ENCODE measurements at regions not wholly inside any gene's neighbourhood (a gene's known extent, or its start where the extent isn't known, plus 50 kb on each side); places are given as distances from the start of the nearest gene placed in this dataset.
"Not testable (repeated sequence)": the region's sequence is repeated elsewhere in the genome, so short reads cannot be mapped to it uniquely, and the experiment has no call there.

- DNase-seq = no peak
Measured at GRCh38 chr2:60356346-60356745, 197.1 kb downstream of the BCL11A start.

- DNase-seq = no peak
Measured at GRCh38 chr2:60355849-60356261, 197.6 kb downstream of the BCL11A start.

GRCh38 chr2:60354713-60355112, 198.7 kb downstream of the BCL11A start:
- DNase-seq = no peak

DNA sequence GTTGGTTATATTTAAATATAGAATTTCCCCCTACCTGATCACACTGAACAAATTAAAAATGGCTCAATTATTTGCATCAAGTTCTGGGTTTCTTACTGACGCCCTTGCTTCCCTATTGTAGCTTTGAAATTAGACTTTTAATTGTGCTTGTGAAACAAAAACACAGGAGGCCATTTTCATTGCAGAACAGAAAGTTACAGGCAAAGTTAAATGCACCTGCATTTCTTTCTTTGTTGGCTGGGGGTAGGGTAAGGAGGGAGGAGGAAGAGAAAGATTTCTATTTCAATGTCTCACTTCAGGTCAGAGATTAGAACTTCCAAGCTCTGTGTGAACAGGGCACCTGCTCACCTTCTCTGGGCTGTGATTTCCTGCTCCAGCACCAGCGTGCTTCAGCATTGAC, 199.6 kb downstream of the BCL11A start:
- DNase-seq = no peak

- no peak for DNase-seq
Measured at GRCh38 chr2:60353406-60353800, 200.1 kb downstream of the BCL11A start.

DNA sequence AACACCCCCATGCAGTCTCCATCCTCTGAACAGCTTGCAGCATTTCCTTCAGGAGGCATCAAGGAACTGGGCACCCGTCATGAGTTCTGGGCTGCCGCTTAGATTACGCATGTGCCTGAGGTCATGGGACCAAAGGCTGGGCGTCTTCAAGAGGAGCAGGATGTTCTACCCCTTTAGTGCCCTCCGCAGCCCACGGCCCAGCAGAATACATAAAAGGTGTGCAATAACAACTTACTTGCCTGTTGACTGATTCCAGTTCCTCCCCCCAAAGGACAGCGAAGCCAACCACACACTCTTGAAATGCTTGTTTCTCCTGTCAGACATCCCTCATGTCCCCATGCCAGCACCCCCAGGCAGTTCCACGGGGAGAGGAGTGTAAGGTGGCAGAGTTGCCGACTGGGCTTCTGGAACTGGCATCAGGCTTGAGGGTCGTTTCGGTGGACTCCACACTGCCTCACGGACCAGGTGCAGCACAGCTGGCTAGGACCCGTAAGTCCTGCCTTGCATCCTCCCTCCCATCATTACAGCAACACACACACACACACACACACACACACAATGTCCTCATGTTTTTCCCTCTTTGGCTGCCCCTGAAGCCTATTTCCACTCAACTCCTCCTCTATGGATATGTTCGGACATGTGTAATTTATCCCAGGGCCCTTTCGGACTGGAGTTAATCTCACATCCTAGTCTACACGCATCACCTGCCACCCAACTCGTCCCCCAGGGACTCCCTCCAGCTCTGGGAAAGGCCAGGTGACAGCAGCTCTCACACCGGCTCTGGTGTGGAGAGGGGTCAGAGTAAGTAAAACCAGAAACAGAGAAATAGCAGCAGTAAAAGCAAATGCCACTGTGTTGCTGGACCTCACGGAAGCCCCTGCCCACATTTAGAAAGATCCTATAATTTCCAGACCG, 200.7 kb downstream of the BCL11A start:
- DNase-seq = no peak

- no peak for DNase-seq
Measured at GRCh38 chr2:60351802-60352201, 201.7 kb downstream of the BCL11A start.

- no peak for DNase-seq
Measured at GRCh38 chr2:60351321-60351720, 202.1 kb downstream of the BCL11A start.

- DNase-seq = no peak
Measured at GRCh38 chr2:60350791-60351190, 202.7 kb downstream of the BCL11A start.

- DNase-seq = no peak
Measured at GRCh38 chr2:60347781-60348180, 205.7 kb downstream of the BCL11A start.

DNA sequence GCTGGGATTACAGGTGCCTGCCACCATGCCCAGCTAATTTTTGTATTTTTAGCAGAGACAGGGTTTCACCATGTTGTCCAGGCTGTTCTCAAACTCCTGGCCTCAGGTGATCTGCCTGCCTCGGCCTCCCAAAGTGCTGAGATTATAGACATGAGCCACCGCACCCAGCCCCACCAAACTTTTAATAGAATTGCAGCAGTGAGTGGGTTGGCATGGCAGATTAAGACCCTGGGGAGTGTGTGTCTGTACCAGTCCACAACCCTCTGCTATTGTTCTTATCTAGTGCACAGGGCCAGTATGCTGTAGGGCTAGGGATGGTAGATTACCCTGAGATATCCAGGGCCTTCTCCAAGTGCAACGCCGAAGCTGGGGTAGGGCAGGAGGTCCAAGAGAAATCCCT, 211.0 kb downstream of the BCL11A start:
- not testable (repeated sequence) for DNase-seq

DNA sequence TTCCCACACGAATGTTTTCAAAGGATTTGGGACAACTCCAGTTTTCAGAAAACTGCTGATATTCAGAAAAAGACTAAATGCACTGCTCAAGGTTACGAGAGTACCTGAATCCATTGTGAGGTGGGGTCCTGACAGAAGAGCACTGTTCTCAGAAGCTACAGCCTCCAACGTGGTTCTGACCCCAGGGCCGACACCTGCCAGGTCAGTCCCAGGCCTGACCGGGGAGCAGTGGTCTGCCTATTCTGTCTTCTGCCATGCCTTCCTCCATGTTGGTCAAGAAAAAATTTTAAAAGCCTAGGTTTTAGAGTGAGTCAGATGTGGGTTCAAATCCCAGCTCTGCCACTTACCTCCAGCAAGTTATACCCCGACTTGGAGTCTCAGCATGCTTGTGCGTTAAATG, 212.3 kb downstream of the BCL11A start:
- DNase-seq = no peak

DNA sequence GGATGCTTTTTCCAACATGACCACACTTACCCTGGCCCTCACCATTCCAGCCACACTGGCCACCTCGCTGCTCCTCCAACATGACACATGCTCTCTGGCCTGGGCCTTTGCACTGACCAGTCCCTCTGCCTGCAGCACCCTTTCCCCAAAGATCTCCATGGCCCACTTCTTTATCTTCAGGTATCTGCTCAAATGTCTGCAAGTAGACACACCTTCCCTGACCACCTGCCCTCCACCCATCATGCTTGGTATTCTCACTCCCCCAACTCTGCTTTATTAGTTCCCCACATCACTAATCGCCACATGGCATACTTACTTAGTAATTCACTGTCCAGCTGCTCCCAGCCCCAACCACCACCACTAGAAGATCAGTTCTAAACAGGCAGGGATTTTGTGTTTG, 214.2 kb downstream of the BCL11A start:
- no peak for DNase-seq

- no peak for DNase-seq
Measured at GRCh38 chr2:60337142-60337497, 216.3 kb downstream of the BCL11A start.

- DNase-seq = no peak
Measured at GRCh38 chr2:60336442-60337141, 216.9 kb downstream of the BCL11A start.

GRCh38 chr2:60335533-60336237, 217.8 kb downstream of the BCL11A start:
- DNase-seq = no peak

GRCh38 chr2:60334610-60335009, 218.8 kb downstream of the BCL11A start:
- DNase-seq = no peak

DNA sequence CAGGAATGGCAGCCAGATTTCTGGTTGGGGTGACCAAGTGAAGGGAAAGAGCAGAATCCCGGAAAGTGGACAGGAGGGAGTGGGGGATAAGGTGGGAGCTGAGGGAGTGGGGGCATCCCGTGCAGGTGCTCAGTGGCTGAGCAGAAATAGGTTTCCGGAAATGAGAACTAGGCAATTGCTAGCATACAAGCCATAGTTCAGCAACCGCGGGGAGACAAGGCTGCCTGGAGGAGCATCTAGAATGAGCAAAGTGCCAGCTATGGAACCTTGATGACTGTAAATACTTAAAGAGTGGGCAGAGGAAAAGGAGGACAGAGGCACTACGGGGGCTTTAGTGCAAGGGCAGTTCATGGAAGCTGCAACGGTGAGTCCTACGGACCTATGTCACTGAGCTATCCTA, 220.2 kb downstream of the BCL11A start:
- DNase-seq = no peak

DNA sequence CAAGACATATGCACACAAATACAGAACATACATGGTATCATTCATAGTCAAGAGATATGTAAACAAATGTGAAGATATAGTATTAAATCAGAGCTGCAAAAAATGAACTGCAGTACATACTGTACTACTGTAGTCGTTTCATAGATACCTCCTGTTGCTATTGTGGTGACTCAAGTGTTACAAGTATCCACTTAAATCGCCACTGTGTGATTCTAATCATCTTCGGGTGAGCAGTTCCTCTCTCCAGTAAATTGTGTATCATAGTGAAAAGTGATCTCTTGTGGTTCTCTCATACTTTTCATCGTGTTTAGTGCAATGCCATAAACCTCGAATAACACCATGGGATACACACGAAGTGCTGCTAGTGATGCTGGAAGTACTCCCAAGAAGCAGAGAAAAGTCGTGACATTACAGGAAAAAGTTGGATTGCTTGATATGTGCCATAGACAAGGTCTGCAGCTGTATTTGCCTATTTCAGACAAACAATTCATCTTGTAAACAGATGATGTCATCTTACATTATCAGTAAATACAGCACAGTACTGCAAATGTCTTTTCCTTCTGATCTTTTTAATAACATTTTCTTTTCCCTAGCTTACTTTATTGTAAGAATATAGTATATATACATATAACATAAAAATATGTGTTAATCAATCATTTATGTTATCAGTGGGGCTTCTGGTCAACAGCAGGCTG, 222.2 kb downstream of the BCL11A start:
- DNase-seq = no peak

- DNase-seq = no peak
Measured at GRCh38 chr2:60329225-60329624, 224.2 kb downstream of the BCL11A start.

DNA sequence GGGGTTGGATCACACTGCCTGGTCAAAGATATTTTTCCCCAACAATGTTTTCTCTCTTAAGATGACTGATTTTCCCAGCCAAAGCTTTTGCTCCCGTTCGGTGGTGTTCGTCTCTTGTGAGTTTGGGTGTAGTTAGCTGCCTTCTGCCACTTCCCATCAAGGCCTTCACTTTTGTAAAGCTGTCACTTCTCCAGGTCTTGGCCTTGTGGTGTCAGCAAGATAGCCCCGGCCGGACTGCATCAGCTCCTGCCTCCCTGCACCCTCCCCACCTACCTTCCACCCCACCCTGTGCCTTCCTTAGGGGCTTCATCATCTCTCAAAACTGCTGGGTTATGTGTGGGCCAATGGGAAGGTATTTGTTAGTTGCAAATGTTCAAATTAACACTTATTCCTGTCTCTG, 228.9 kb downstream of the BCL11A start:
- no peak for DNase-seq

- DNase-seq = no peak
Measured at GRCh38 chr2:60321816-60322215, 231.6 kb downstream of the BCL11A start.

GRCh38 chr2:60320724-60321123, 232.7 kb downstream of the BCL11A start:
- no peak for DNase-seq

Data from activated T-cell treated with anti-CD3 and anti-CD28 coated beads for 4 hours (primary cell).